ENCODE measurements at regions not wholly inside any gene's neighbourhood (a gene's known extent, or its start where the extent isn't known, plus 50 kb on each side); places are given as distances from the start of the nearest gene placed in this dataset.
"Not testable (repeated sequence)": the region's sequence is repeated elsewhere in the genome, so short reads cannot be mapped to it uniquely, and the experiment has no call there.

GRCh38 chr2:224169847-224170246, 130.8 kb upstream of the SERPINE2 start:
- Histone ChIP-seq H3K27ac (ENCODE audit: low read depth) (no peak overlapping the region), H3F3A (replicated peaks; ENCODE audit: low read depth) (no peaks in the 10 kb centered on the region), H3K4me1 (ENCODE audit: insufficient read depth) (no peaks in the 10 kb centered on the region), H2AFZ (no peak overlapping the region), H3K4me2 (no peak overlapping the region), H3K27me3 (ENCODE audit: insufficient read depth) (no peaks in the 10 kb centered on the region), H3K9me2 (ENCODE audit: insufficient read depth) (peaks cover 4% of the 10 kb centered on the region; the same call in 1 of the 2 replicates), H3K4me3 (no peak overlapping the region), H4K20me1 (replicated peaks; ENCODE audit: insufficient read depth) (no peaks in the 10 kb centered on the region), H3K36me3 (ENCODE audit: insufficient read depth) (no peaks in the 10 kb centered on the region), H3K79me2 (replicated peaks; ENCODE audit: insufficient read depth) (no peaks in the 10 kb centered on the region)
- no peak overlapping the region for H3K4me3 Mint-ChIP-seq
- no peaks in the 10 kb centered on the region for H3K36me3 Mint-ChIP-seq (ENCODE audit: low read depth)
- ATAC-seq: no peak
- DNase-seq (ENCODE audit: low spot score): no peak
- no peak overlapping the region for H3K27ac Mint-ChIP-seq
- no peak for TF ChIP-seq CREB1 (CRISPR knock-in tag; IDR thresholded peaks at IDR 0.05; ENCODE audit: low read depth)
- TF ChIP-seq ZNF331 (CRISPR knock-in tag; IDR thresholded peaks at IDR 0.05; ENCODE audit: low read depth): no peak
- H3K27me3 Mint-ChIP-seq (ENCODE audit: insufficient read depth, low read depth, poor library complexity): no peaks in the 10 kb centered on the region
- H3K4me1 Mint-ChIP-seq: no peaks in the 10 kb centered on the region
- H3K9me3 Mint-ChIP-seq: no peaks in the 10 kb centered on the region

- H3K36me3 Mint-ChIP-seq (ENCODE audit: low read depth); H3K27ac Mint-ChIP-seq; H3K27me3 ChIP-seq (ENCODE audit: insufficient read depth); H3K9me3 Mint-ChIP-seq; H3F3A ChIP-seq (replicated peaks; ENCODE audit: low read depth); H3K4me3 Mint-ChIP-seq; H3K4me2 ChIP-seq; H2AFZ ChIP-seq; H3K4me1 ChIP-seq (ENCODE audit: insufficient read depth); H3K36me3 ChIP-seq (ENCODE audit: insufficient read depth); H4K20me1 ChIP-seq (replicated peaks; ENCODE audit: insufficient read depth); H3K4me1 Mint-ChIP-seq; ATAC-seq; H3K79me2 ChIP-seq (replicated peaks; ENCODE audit: insufficient read depth); H3K27me3 Mint-ChIP-seq (ENCODE audit: insufficient read depth, low read depth, poor library complexity); H3K9me2 ChIP-seq (ENCODE audit: insufficient read depth); DNase-seq (ENCODE audit: low spot score); H3K27ac ChIP-seq (ENCODE audit: low read depth); H3K4me3 ChIP-seq: not testable (repeated sequence)
These were observed 128.7 kb upstream of the SERPINE2 start for GRCh38 chr2:224167781-224168180.

- Mint-ChIP-seq H3K9me3 (no peaks in the 10 kb centered on the region; the same call in 2 of the 3 replicates), H3K27me3 (ENCODE audit: insufficient read depth, low read depth, poor library complexity) (no peaks in the 10 kb centered on the region), H3K4me3 (no peak overlapping the region), H3K27ac (no peak overlapping the region), H3K36me3 (ENCODE audit: low read depth) (no peaks in the 10 kb centered on the region), H3K4me1 (no peaks in the 10 kb centered on the region)
- no peak overlapping the region for H3K4me2 ChIP-seq
- DNase-seq (ENCODE audit: low spot score): no peak
- H3K4me3 ChIP-seq: no peak overlapping the region
- ATAC-seq: no peak
- H3F3A ChIP-seq (replicated peaks; ENCODE audit: low read depth): no peaks in the 10 kb centered on the region
- H3K36me3 ChIP-seq (ENCODE audit: insufficient read depth): no peaks in the 10 kb centered on the region
- H2AFZ ChIP-seq: no peak overlapping the region
- no peaks in the 10 kb centered on the region for H4K20me1 ChIP-seq (replicated peaks; ENCODE audit: insufficient read depth)
- H3K9me2 ChIP-seq (ENCODE audit: insufficient read depth): peaks cover 4% of the 10 kb centered on the region; the same call in 1 of the 2 replicates
- no peak overlapping the region for H3K27ac ChIP-seq (ENCODE audit: low read depth)
- no peaks in the 10 kb centered on the region for H3K27me3 ChIP-seq (ENCODE audit: insufficient read depth)
- H3K79me2 ChIP-seq (replicated peaks; ENCODE audit: insufficient read depth): no peaks in the 10 kb centered on the region
- no peaks in the 10 kb centered on the region for H3K4me1 ChIP-seq (ENCODE audit: insufficient read depth)
- TF ChIP-seq NANOG (IDR thresholded peaks at IDR 0.05; ENCODE audit: borderline replicate concordance) (no peak), ZNF114 (CRISPR knock-in tag; IDR thresholded peaks at IDR 0.05) (no peak), EZH2phosphoT487 (IDR thresholded peaks at IDR 0.05; ENCODE audit: unreplicated experiment) (no peak), STAT1 (IDR thresholded peaks at IDR 0.05; ENCODE audit: unreplicated experiment) (no peak), ZNF331 (CRISPR knock-in tag; IDR thresholded peaks at IDR 0.05; ENCODE audit: low read depth) (no peak), JUNB (IDR thresholded peaks at IDR 0.05; ENCODE audit: unreplicated experiment) (no peak), REST (IDR thresholded peaks at IDR 0.05; ENCODE audit: unreplicated experiment) (no peak)
- TF ChIP-seq, protein P1, sequence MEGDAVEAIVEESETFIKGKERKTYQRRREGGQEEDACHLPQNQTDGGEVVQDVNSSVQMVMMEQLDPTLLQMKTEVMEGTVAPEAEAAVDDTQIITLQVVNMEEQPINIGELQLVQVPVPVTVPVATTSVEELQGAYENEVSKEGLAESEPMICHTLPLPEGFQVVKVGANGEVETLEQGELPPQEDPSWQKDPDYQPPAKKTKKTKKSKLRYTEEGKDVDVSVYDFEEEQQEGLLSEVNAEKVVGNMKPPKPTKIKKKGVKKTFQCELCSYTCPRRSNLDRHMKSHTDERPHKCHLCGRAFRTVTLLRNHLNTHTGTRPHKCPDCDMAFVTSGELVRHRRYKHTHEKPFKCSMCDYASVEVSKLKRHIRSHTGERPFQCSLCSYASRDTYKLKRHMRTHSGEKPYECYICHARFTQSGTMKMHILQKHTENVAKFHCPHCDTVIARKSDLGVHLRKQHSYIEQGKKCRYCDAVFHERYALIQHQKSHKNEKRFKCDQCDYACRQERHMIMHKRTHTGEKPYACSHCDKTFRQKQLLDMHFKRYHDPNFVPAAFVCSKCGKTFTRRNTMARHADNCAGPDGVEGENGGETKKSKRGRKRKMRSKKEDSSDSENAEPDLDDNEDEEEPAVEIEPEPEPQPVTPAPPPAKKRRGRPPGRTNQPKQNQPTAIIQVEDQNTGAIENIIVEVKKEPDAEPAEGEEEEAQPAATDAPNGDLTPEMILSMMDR (conservative IDR thresholded peaks at IDR 0.05; ENCODE audit: low read depth in 2 of 2): no peak
These were observed 127.6 kb upstream of the SERPINE2 start for GRCh38 chr2:224166654-224167053.
